ENCODE measurements at regions not wholly inside any gene's neighbourhood (a gene's known extent, or its start where the extent isn't known, plus 50 kb on each side); places are given as distances from the start of the nearest gene placed in this dataset.

DNA sequence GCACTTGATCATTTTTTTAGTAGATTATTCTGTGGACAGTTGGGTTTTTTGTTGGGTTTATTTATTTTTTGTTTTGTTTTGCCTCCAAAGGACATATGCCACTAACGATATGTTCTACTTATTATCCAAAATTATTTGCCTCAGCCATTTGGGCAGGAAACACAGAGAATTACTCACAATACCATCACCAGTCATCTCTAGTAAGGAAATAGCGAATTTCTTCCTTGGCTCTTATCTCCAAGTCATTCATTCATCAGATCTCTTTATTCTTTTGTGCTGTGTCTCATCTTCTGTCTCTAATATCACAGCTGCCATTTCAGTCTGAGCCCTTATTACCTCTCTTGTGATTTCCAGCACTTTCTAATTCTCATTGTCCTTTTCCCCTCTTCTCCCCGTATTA is 130.4 kb upstream of the SMLR1 start:
- H3K4me3 ChIP-seq, result no peak overlapping the region
- no peak for DNase-seq (ENCODE audit: extremely low read depth in 1 of 4, low spot score in 3 of 4)
- no peak for FAIRE-seq
- no peaks in the 10 kb centered on the region for H3K9me1 ChIP-seq (ENCODE audit: control insufficient read depth, insufficient read depth, low read length)
- TF ChIP-seq ADNP (tag; IDR thresholded peaks at IDR 0.05), result no peak
- TF ChIP-seq, protein P1, sequence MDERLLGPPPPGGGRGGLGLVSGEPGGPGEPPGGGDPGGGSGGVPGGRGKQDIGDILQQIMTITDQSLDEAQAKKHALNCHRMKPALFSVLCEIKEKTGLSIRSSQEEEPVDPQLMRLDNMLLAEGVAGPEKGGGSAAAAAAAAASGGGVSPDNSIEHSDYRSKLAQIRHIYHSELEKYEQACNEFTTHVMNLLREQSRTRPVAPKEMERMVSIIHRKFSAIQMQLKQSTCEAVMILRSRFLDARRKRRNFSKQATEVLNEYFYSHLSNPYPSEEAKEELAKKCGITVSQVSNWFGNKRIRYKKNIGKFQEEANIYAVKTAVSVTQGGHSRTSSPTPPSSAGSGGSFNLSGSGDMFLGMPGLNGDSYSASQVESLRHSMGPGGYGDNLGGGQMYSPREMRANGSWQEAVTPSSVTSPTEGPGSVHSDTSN (CRISPR knock-in tag; IDR thresholded peaks at IDR 0.05; ENCODE audit: low read depth), result no peak
- TF ChIP-seq, protein P1 (tag; conservative IDR thresholded peaks at IDR 0.05; ENCODE audit: low read depth), result no peak
- TF ChIP-seq, protein P2, sequence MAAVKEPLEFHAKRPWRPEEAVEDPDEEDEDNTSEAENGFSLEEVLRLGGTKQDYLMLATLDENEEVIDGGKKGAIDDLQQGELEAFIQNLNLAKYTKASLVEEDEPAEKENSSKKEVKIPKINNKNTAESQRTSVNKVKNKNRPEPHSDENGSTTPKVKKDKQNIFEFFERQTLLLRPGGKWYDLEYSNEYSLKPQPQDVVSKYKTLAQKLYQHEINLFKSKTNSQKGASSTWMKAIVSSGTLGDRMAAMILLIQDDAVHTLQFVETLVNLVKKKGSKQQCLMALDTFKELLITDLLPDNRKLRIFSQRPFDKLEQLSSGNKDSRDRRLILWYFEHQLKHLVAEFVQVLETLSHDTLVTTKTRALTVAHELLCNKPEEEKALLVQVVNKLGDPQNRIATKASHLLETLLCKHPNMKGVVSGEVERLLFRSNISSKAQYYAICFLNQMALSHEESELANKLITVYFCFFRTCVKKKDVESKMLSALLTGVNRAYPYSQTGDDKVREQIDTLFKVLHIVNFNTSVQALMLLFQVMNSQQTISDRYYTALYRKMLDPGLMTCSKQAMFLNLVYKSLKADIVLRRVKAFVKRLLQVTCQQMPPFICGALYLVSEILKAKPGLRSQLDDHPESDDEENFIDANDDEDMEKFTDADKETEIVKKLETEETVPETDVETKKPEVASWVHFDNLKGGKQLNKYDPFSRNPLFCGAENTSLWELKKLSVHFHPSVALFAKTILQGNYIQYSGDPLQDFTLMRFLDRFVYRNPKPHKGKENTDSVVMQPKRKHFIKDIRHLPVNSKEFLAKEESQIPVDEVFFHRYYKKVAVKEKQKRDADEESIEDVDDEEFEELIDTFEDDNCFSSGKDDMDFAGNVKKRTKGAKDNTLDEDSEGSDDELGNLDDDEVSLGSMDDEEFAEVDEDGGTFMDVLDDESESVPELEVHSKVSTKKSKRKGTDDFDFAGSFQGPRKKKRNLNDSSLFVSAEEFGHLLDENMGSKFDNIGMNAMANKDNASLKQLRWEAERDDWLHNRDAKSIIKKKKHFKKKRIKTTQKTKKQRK (IDR thresholded peaks at IDR 0.05; ENCODE audit: borderline replicate concordance, low read depth, low read length), result no peak
- TF ChIP-seq CBX1 (IDR thresholded peaks at IDR 0.05; ENCODE audit: low read depth), result no peak
- TF ChIP-seq TEAD2 (tag; IDR thresholded peaks at IDR 0.05), result no peak
- no peak for TF ChIP-seq ZNF23 (CRISPR knock-in tag; IDR thresholded peaks at IDR 0.05)
- no peak for TF ChIP-seq RAD51 (IDR thresholded peaks at IDR 0.05; ENCODE audit: borderline replicate concordance, low read depth)
- TF ChIP-seq ZNF445 (CRISPR knock-in tag; IDR thresholded peaks at IDR 0.05; ENCODE audit: low read depth), result no peak
- no peak for TF ChIP-seq ZNF551 (CRISPR knock-in tag; IDR thresholded peaks at IDR 0.05)
- no peaks in the 10 kb centered on the region for H3K27me3 ChIP-seq (ENCODE audit: control insufficient read depth in 2 of 2, insufficient read depth in 2 of 2, low read length in 2 of 2)
- WGBS (ENCODE audit: insufficient coverage, low coverage, missing lambda C conversion rate), result 2% methylated on average over 3 of the region's 3 CpGs
- H4K20me1 ChIP-seq (replicated peaks; ENCODE audit: control insufficient read depth, insufficient read depth, low read length), result no peaks in the 10 kb centered on the region
- no peak overlapping the region for H3K27ac ChIP-seq (ENCODE audit: extremely low read depth, low read depth, low read length)
- ChIA-PET CTCF (ENCODE audit: low intra/inter-chr PET ratio) (no interaction called here), POLR2A (no interaction called here)
- no peaks in the 10 kb centered on the region for H3K4me1 ChIP-seq (replicated peaks in 1 of 2; ENCODE audit: control insufficient read depth in 2 of 2, insufficient read depth in 2 of 2, low read length in 2 of 2)
- no peaks in the 10 kb centered on the region for H3K9me3 ChIP-seq (replicated peaks; ENCODE audit: control insufficient read depth, insufficient read depth, low read depth, low read length)
- intact Hi-C loops (cut with micrococcal nuclease) (no loop called here), in situ Hi-C loops (cut with MboI) (no loop called here)
- ATAC-seq, result no peak
- H3K36me3 ChIP-seq (ENCODE audit: control insufficient read depth, insufficient read depth, low read length), result no peaks in the 10 kb centered on the region
- H3K9ac ChIP-seq (ENCODE audit: insufficient read depth in 1 of 2, low read depth in 2 of 2, low read length in 2 of 2), result no peak overlapping the region
- no peak overlapping the region for H2AFZ ChIP-seq (ENCODE audit: low read depth, low read length)
- no peaks in the 10 kb centered on the region for H3K79me2 ChIP-seq (ENCODE audit: control insufficient read depth, insufficient read depth, low read length)
- BruUV-seq (replicated peaks), result no TSS peak
- H3K4me2 ChIP-seq (ENCODE audit: insufficient read depth, low read length), result no peak overlapping the region
